GM19455 (cell line): ENCODE measurements at regions not wholly inside any gene's neighbourhood (a gene's known extent, or its start where the extent isn't known, plus 50 kb on each side); places are given as distances from the start of the nearest gene placed in this dataset.

Source experiments
- ATAC-seq: cut with Tn5 transposase; IDR thresholded peaks from one replicate; pipeline ENCODE4 v1.9.1; 2021; ENCODE audit not compliant: unreplicated experiment

- ATAC-seq, result no peak
Measured at GRCh38 chr11:127385071-127385470, 384.5 kb upstream of the KIRREL3 start.

GRCh38 chr11:127383026-127383425 is 382.5 kb upstream of the KIRREL3 start:
- no peak for ATAC-seq

- ATAC-seq, result no peak
Measured at GRCh38 chr11:127381247-127381646, 380.7 kb upstream of the KIRREL3 start.

- no peak for ATAC-seq
Measured at GRCh38 chr11:127379686-127380085, 379.1 kb upstream of the KIRREL3 start.

- ATAC-seq, result no peak
Measured at GRCh38 chr11:127376301-127376700, 375.7 kb upstream of the KIRREL3 start.

GRCh38 chr11:127369356-127369755 is 368.8 kb upstream of the KIRREL3 start:
- no peak for ATAC-seq

GRCh38 chr11:127362754-127363308 is 362.3 kb upstream of the KIRREL3 start:
- ATAC-seq, result no peak

GRCh38 chr11:127358160-127358559 is 357.6 kb upstream of the KIRREL3 start:
- ATAC-seq, result no peak

- ATAC-seq, result no peak
Measured at GRCh38 chr11:127350476-127350875, 349.9 kb upstream of the KIRREL3 start.

GRCh38 chr11:127345819-127346459 is 345.4 kb upstream of the KIRREL3 start:
- no peak for ATAC-seq

- no peak for ATAC-seq
Measured at GRCh38 chr11:127340438-127340837, 339.9 kb upstream of the KIRREL3 start.

GRCh38 chr11:127339376-127339775 is 338.8 kb upstream of the KIRREL3 start:
- ATAC-seq, result no peak

- no peak for ATAC-seq
Measured at GRCh38 chr11:127338380-127339259, 338.1 kb upstream of the KIRREL3 start.

GRCh38 chr11:127334466-127334865 is 333.9 kb upstream of the KIRREL3 start:
- no peak for ATAC-seq

GRCh38 chr11:127332896-127333295 is 332.3 kb upstream of the KIRREL3 start:
- ATAC-seq, result no peak

- no peak for ATAC-seq
Measured at GRCh38 chr11:127330044-127330443, 329.5 kb upstream of the KIRREL3 start.

GRCh38 chr11:127308291-127308690 is 307.7 kb upstream of the KIRREL3 start:
- ATAC-seq, result no peak

GRCh38 chr11:127307700-127308099 is 307.1 kb upstream of the KIRREL3 start:
- ATAC-seq, result no peak

GRCh38 chr11:127304634-127305033 is 304.1 kb upstream of the KIRREL3 start:
- ATAC-seq, result no peak

GRCh38 chr11:127288926-127289325 is 288.4 kb upstream of the KIRREL3 start:
- ATAC-seq, result no peak

GRCh38 chr11:127281534-127281933 is 281.0 kb upstream of the KIRREL3 start:
- ATAC-seq, result no peak

- no peak for ATAC-seq
Measured at GRCh38 chr11:127275774-127276173, 275.2 kb upstream of the KIRREL3 start.
